IPS DF 6.9 (cell line): ENCODE measurements at regions not wholly inside any gene's neighbourhood (a gene's known extent, or its start where the extent isn't known, plus 50 kb on each side); places are given as distances from the start of the nearest gene placed in this dataset.
"Not testable (repeated sequence)": the region's sequence is repeated elsewhere in the genome, so short reads cannot be mapped to it uniquely, and the experiment has no call there.

Experiments used
- DNase-seq: peaks from one replicate; pipeline ENCODE4 v3.0.0-alpha.2; 2013; ENCODE audit warnings: low read depth, low spot score
- H3K27ac ChIP-seq: one replicate; pipeline ENCODE4 v1.5.1; 2013; ENCODE audit warnings: low read length, control low read depth
- H3K27me3 ChIP-seq: 2 replicates; pipeline ENCODE4 v1.6.1; 2013; ENCODE audit warnings: mild to moderate bottlenecking, low read length; ENCODE audit not compliant: control insufficient read depth, insufficient read depth
- H3K36me3 ChIP-seq: 2 replicates; pipeline ENCODE4 v1.6.1; 2013; ENCODE audit warnings: low read length; ENCODE audit not compliant: control insufficient read depth, insufficient read depth
- H3K4me1 ChIP-seq: 2 replicates; pipeline ENCODE4 v1.6.1; 2013; ENCODE audit warnings: low read length; ENCODE audit not compliant: control insufficient read depth, insufficient read depth
- H3K4me3 ChIP-seq: 2 replicates; pipeline ENCODE4 v1.5.1; 2013; ENCODE audit warnings: mild to moderate bottlenecking, low read length
- H3K9me3 ChIP-seq: 2 replicates; pipeline ENCODE4 v1.6.1; 2013; ENCODE audit warnings: low read length, inconsistent platforms; ENCODE audit not compliant: control insufficient read depth, insufficient read depth
- WGBS: extraction: QIAGEN DNeasy Blood & Tissue Kit; methylation state at CpG from one replicate; pipeline ENCODE4 v1.1.7; 2013; ENCODE audit warnings: mixed read lengths, missing lambda C conversion rate; ENCODE audit not compliant: insufficient read length, insufficient coverage; 5-methylcytosine and 5-hydroxymethylcytosine counted together

- no peaks in the 10 kb centered on the region for H3K4me1 ChIP-seq
- DNase-seq = no peak
- no peaks in the 10 kb centered on the region for H3K9me3 ChIP-seq
- H3K4me3 ChIP-seq = no peak overlapping the region
- no peak overlapping the region for H3K27ac ChIP-seq
- WGBS = no CpG with 5 or more reads among the region's 6 CpGs
- no peaks in the 10 kb centered on the region for H3K36me3 ChIP-seq
- no peaks in the 10 kb centered on the region for H3K27me3 ChIP-seq
These were observed 184.4 kb downstream of the HSD17B3 start for GRCh38 chr9:96117398-96118080.

GRCh38 chr9:96116275-96117064, 185.5 kb downstream of the HSD17B3 start:
- no peaks in the 10 kb centered on the region for H3K9me3 ChIP-seq
- H3K27me3 ChIP-seq = no peaks in the 10 kb centered on the region
- no peak for DNase-seq
- H3K36me3 ChIP-seq = no peaks in the 10 kb centered on the region
- no peak overlapping the region for H3K4me3 ChIP-seq
- no peaks in the 10 kb centered on the region for H3K4me1 ChIP-seq
- no CpG with 5 or more reads among the region's 5 CpGs for WGBS
- no peak overlapping the region for H3K27ac ChIP-seq

- H3K36me3 ChIP-seq = no peaks in the 10 kb centered on the region
- no peaks in the 10 kb centered on the region for H3K9me3 ChIP-seq
- no peaks in the 10 kb centered on the region for H3K27me3 ChIP-seq
- no CpG with 5 or more reads among the region's 4 CpGs for WGBS
- H3K4me1 ChIP-seq = no peaks in the 10 kb centered on the region
- no peak for DNase-seq
- no peak overlapping the region for H3K4me3 ChIP-seq
- H3K27ac ChIP-seq = no peak overlapping the region
These were observed 186.1 kb downstream of the HSD17B3 start for GRCh38 chr9:96115836-96116235.

DNA sequence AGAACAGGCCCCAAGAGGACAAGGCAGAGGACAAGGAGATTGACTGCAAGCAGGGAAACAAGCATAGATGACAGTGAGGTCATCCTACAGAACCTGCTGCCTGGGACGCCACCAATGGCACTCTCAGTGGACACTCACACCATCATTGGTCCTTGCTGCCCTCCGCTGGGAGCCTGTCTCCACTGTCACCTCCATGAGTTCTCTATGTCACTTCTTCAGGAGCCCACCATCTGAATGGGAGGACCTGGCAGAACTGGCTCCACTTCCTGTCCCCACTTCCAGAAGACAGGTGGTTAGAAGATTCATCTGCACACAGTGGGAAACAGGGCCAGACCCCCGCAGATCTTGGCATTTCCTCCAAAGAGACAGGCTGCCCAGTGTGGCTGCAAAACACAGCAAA, 188.9 kb downstream of the HSD17B3 start:
- no peaks in the 10 kb centered on the region for H3K36me3 ChIP-seq
- H3K4me1 ChIP-seq = no peaks in the 10 kb centered on the region
- H3K4me3 ChIP-seq = no peak overlapping the region
- H3K9me3 ChIP-seq = no peaks in the 10 kb centered on the region
- no peak overlapping the region for H3K27ac ChIP-seq
- no peaks in the 10 kb centered on the region for H3K27me3 ChIP-seq
- WGBS = no CpG with 5 or more reads among the region's 3 CpGs
- DNase-seq = no peak

DNA sequence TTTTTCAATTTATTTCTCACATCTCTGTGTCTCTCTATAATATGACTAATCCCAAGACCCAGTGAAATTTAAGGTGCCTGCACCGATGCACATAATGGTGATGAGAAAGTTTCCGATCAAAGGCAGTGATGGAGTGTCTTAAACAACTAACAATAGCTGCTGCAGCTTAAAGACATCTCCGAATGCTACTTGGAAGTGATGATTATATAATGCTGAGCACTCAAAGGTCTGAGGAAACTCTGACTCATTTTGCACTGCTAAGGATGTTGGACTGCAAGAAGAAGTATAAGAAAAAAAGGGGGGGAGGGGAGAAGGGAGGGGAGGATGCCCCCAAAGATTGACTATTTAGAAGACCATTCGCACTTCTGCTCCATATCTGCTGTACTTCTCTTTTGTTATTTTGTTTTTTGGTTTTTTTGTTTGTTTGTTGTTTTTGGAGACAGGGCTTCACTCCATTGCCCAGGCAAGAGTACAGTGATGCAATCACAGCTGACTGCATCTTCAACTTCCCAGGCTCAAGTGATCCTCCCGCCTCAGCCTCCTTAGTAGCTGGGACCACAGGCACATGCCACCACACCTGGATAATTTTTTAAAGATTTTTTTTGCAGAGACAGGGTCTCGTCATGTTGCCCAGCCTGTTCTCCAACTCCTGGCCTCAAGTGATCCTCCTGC, 192.2 kb downstream of the HSD17B3 start:
- no peak overlapping the region for H3K27ac ChIP-seq
- no peak overlapping the region for H3K4me3 ChIP-seq
- H3K36me3 ChIP-seq = no peaks in the 10 kb centered on the region
- no peaks in the 10 kb centered on the region for H3K27me3 ChIP-seq
- no peak for DNase-seq
- H3K9me3 ChIP-seq = no peaks in the 10 kb centered on the region
- no CpG with 5 or more reads among the region's 6 CpGs for WGBS
- H3K4me1 ChIP-seq = no peaks in the 10 kb centered on the region

GRCh38 chr9:96108691-96109380, 193.1 kb downstream of the HSD17B3 start:
- WGBS = no CpG with 5 or more reads among the region's 8 CpGs
- H3K36me3 ChIP-seq = no peaks in the 10 kb centered on the region
- H3K4me3 ChIP-seq = no peak overlapping the region
- no peaks in the 10 kb centered on the region for H3K4me1 ChIP-seq
- no peak for DNase-seq
- no peaks in the 10 kb centered on the region for H3K27me3 ChIP-seq
- H3K27ac ChIP-seq = no peak overlapping the region
- no peaks in the 10 kb centered on the region for H3K9me3 ChIP-seq

DNA sequence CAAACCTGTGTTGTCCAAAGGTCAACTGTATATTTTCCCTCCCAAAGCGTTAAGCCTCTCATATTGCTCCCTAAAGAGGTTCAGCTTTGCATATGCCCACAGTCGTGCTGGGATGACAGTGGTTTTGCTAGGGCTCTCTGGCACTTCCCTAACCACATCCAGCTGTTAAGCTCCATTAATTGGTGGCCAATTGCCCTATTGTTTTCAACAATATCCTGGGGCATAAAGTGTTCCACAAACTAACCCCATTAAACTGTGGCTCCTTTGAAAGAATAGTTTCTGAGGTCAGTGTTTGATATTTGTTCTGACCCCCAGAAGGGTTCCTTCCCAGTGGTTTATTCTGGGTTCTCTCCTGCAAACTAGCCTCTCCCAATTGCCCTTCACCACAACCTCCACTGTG, 194.5 kb downstream of the HSD17B3 start:
- Histone ChIP-seq H3K9me3 (no peaks in the 10 kb centered on the region), H3K27ac (no peak overlapping the region)
- no CpG with 5 or more reads among the region's 2 CpGs for WGBS

DNA sequence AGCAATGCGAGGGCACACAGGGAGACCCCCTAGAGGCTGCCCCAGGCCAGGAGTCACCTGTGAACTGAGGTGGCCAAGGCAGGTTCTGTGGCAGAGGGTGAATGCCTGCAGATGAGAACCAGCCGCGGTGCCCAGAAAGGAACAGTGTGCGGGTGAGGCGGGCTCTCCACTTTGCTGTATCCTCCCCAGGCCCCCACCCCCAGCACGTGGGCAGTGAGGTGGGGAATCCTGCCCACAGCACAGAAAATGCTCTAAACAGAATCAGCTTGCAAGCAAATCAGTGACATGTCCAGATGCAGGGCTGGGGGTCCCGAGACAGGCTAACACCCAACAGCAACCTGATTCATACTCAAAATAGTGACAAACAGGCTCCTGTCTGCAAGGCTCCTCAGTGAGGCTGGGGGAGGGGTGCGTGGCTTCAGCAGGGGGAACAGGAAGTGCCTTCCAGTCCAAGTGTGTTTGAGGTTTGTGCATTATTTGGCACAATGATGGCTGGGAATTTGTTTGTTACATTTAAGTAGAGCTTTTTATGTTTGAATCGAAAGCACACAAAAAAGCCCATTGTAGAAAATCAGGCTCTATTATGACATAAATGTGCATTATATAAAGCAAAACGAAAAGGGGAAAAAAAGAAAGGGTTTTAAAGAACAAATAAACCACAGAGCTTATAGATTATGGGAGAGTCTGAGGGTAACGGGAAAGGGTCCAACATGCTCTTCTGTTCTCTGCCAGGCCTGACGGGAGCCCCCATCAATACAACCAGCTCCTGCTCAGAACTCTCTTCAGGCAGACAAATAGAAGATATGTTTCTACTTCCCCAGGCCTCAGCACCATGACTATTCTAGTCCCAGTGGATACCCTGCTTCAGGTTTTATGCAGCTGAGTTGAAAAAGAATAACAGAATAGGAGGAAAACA, 201.3 kb downstream of the HSD17B3 start:
- H3K4me1 ChIP-seq = peaks cover 6% of the 10 kb centered on the region
- no peak overlapping the region for H3K27ac ChIP-seq
- H3K9me3 ChIP-seq = no peaks in the 10 kb centered on the region; the same call in 1 of the 2 replicates
- DNase-seq = no peak
- H3K4me3 ChIP-seq = no peak overlapping the region
- no peaks in the 10 kb centered on the region for H3K27me3 ChIP-seq
- no peaks in the 10 kb centered on the region for H3K36me3 ChIP-seq
- no CpG with 5 or more reads among the region's 12 CpGs for WGBS

More for the DNA sequence above, 194.5 kb downstream of the HSD17B3 start:
- no peak overlapping the region for H3K4me3 ChIP-seq
- H3K4me1 ChIP-seq = no peaks in the 10 kb centered on the region
- no peaks in the 10 kb centered on the region for H3K27me3 ChIP-seq
- H3K36me3 ChIP-seq = no peaks in the 10 kb centered on the region
- DNase-seq = no peak

DNA sequence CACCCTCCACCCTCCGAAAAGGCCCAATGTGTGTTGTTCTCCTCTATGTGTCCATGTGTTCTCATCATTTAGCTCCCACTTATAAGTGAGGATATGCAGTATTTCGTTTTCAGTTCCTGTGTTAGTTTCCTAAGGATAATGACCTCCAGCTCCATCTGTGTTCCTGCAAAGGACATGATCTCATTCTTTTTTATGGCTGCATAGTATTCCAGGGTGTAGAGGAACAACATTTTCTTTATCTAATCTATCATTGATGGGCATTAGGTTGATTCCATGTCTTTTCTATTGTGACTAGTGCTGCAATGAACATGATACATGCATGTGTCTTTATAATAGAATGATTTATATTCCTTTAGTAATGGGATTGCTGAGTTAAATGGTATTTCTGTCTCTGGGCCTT, 211.3 kb downstream of the HSD17B3 start:
- DNase-seq, H3K4me3 ChIP-seq, H3K27ac ChIP-seq, H3K27me3 ChIP-seq, H3K9me3 ChIP-seq, H3K36me3 ChIP-seq, H3K4me1 ChIP-seq: not testable (repeated sequence)
- no CpG with 5 or more reads among the region's 2 CpGs for WGBS
